Endothelial cell of umbilical vein (primary cell): ENCODE measurements at regions not wholly inside any gene's neighbourhood (a gene's known extent, or its start where the extent isn't known, plus 50 kb on each side); places are given as distances from the start of the nearest gene placed in this dataset.

Experiments
- EZH2 ChIP-seq: IDR thresholded peaks from 2 replicates; pipeline ENCODE4 v1.6.1; 2012; ENCODE audit warnings: borderline replicate concordance, low read depth, mild to moderate bottlenecking, moderate library complexity, low read length, inconsistent platforms; ENCODE audit not compliant: severe bottlenecking
- TF ChIP-seq, protein P1 (sequence below), 2 donors: IDR thresholded peaks; 1 replicate in 1 of 2; 2 replicates in 1 of 2; pipeline ENCODE4 v1.5.1; 2011; ENCODE audit warnings: low read length in 2 of 2, mild to moderate bottlenecking in 2 of 2, moderate library complexity in 2 of 2, control low read depth in 1 of 2, inconsistent platforms in 1 of 2, low read depth in 1 of 2; ENCODE audit not compliant: insufficient read depth in 1 of 2; ENCODE audit errors: extremely low read depth in 1 of 2

DNA sequence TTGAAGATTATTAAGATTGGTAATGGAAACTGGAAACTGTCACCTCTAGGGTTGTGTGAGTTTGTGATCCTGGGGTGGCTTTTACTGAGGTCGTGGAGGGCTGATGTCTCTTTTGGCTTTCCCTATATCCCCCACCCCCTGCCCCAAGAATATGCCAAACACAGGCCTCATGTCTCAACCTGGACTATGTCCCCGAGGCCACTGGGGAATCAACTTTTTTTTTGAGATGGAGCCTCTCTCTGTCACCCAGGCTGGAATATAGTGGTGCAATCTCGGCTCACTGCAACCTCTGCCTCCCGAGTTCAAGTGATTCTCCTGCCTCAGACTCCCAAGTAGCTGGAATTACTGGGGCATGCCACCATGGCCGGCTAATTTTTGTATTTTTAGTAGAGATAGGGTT, 83.3 kb upstream of the RALGAPA2 start:
- no peak for TF ChIP-seq EZH2
- TF ChIP-seq, protein P1, sequence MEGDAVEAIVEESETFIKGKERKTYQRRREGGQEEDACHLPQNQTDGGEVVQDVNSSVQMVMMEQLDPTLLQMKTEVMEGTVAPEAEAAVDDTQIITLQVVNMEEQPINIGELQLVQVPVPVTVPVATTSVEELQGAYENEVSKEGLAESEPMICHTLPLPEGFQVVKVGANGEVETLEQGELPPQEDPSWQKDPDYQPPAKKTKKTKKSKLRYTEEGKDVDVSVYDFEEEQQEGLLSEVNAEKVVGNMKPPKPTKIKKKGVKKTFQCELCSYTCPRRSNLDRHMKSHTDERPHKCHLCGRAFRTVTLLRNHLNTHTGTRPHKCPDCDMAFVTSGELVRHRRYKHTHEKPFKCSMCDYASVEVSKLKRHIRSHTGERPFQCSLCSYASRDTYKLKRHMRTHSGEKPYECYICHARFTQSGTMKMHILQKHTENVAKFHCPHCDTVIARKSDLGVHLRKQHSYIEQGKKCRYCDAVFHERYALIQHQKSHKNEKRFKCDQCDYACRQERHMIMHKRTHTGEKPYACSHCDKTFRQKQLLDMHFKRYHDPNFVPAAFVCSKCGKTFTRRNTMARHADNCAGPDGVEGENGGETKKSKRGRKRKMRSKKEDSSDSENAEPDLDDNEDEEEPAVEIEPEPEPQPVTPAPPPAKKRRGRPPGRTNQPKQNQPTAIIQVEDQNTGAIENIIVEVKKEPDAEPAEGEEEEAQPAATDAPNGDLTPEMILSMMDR (IDR thresholded peaks at IDR 0.05; ENCODE audit: extremely low read depth in 1 of 2, insufficient read depth in 1 of 2, low read depth in 1 of 2, low read length in 2 of 2), result no peak
